Brain microvascular endothelial cell (primary cell): ENCODE measurements at regions not wholly inside any gene's neighbourhood (a gene's known extent, or its start where the extent isn't known, plus 50 kb on each side); places are given as distances from the start of the nearest gene placed in this dataset.

Experiments
- DNase-seq: peaks from one replicate; pipeline ENCODE4 v3.0.0-alpha.2; 2020
- H3K27ac ChIP-seq: fragments of 250-450 bp; sonication (Bioruptor Pico); 2 replicates; pipeline ENCODE4 v1.5.1; 2020; ENCODE audit warnings: mild to moderate bottlenecking, moderate library complexity
- H3K27me3 ChIP-seq: fragments of 250-450 bp; sonication (Bioruptor Pico); replicated peaks from 2 replicates; pipeline ENCODE4 v1.5.1; 2020; ENCODE audit warnings: mild to moderate bottlenecking
- H3K36me3 ChIP-seq: fragments of 250-450 bp; sonication (Bioruptor Pico); replicated peaks from 2 replicates; pipeline ENCODE4 v1.5.1; 2020; ENCODE audit warnings: mild to moderate bottlenecking
- H3K4me3 ChIP-seq: 2 replicates; pipeline ENCODE4 v1.5.1; 2011; ENCODE audit warnings: low read depth, mild to moderate bottlenecking, control low read depth, low read length, moderate library complexity
- CTCF ChIP-seq: IDR thresholded peaks from 2 replicates; pipeline ENCODE4 v1.5.1; 2011; ENCODE audit warnings: low read depth, mild to moderate bottlenecking, moderate library complexity, low read length, control low read depth, inconsistent platforms; ENCODE audit errors: missing control alignments
- in situ Hi-C: cut with HindIII; loops from 2 replicates; pipeline ENCODE4 v1.10.0; 2017; ENCODE audit warnings: low sequenced_read_pairs, low pct_ligation_motif_present

DNA sequence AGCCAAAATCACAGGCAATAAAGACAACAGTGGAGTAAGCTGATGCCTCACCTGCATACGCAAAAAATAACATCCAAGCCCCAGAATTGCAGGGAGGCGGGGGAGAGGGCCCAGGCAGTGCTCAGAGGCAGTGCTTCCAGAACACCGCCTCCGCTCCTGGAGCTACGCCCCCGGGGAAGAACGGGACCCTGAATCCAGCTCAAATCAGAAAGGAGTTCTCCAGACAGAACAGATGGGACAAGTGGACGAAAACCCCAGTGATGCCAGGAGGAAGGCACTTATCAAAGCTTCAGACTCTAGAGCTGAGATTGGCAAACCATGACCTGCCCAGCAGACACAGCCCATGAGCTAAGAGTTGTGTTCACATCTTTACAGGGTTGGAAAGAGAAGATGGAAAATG is 683.9 kb downstream of the TBC1D22A start:
- TF ChIP-seq CTCF, result no peak
- in situ Hi-C loops, result no loop called here
- Histone ChIP-seq H3K4me3 (no peak overlapping the region), H3K27ac (no peak overlapping the region), H3K36me3 (no peaks in the 10 kb centered on the region), H3K27me3 (no peaks in the 10 kb centered on the region)
- no peak for DNase-seq

GRCh38 chr22:47445716-47446290 is 683.4 kb downstream of the TBC1D22A start:
- TF ChIP-seq CTCF, result no peak
- Histone ChIP-seq H3K27ac (no peak overlapping the region), H3K36me3 (no peaks in the 10 kb centered on the region), H3K27me3 (no peaks in the 10 kb centered on the region), H3K4me3 (no peak overlapping the region)
- DNase-seq, result no peak
- in situ Hi-C loops, result no loop called here

- no peak for TF ChIP-seq CTCF
- Histone ChIP-seq H3K27me3 (no peaks in the 10 kb centered on the region), H3K27ac (no peak overlapping the region), H3K36me3 (no peaks in the 10 kb centered on the region), H3K4me3 (no peak overlapping the region)
- in situ Hi-C loops, result no loop called here
- DNase-seq, result no peak
These were observed 682.8 kb downstream of the TBC1D22A start for GRCh38 chr22:47445212-47445611.

DNA sequence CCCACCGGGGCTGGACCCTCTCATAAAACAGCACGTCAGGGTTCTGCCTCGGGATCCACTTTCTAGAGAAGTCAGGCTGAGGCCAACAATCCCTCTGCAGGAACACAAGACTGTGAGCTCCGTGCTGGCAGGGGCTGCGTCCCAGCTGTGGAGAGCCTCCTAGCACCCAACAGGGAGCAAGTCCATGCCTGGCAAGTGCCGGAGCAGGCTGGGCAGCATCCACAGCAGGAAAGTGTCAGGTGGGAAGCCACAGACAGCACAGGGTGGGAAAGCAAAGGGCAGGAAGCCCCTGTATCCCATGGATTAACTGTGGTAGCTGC is 682.3 kb downstream of the TBC1D22A start:
- Histone ChIP-seq H3K27me3 (no peaks in the 10 kb centered on the region), H3K4me3 (no peak overlapping the region), H3K36me3 (no peaks in the 10 kb centered on the region), H3K27ac (no peak overlapping the region)
- in situ Hi-C loops, result no loop called here
- DNase-seq, result no peak
- TF ChIP-seq CTCF, result no peak

- Histone ChIP-seq H3K27ac (no peak overlapping the region), H3K4me3 (no peak overlapping the region), H3K36me3 (no peaks in the 10 kb centered on the region), H3K27me3 (no peaks in the 10 kb centered on the region)
- in situ Hi-C loops, result no loop called here
- no peak for DNase-seq
- no peak for TF ChIP-seq CTCF
These were observed 681.6 kb downstream of the TBC1D22A start for GRCh38 chr22:47443836-47444745.
